ENCODE measurements at regions not wholly inside any gene's neighbourhood (a gene's known extent, or its start where the extent isn't known, plus 50 kb on each side); places are given as distances from the start of the nearest gene placed in this dataset.

DNA sequence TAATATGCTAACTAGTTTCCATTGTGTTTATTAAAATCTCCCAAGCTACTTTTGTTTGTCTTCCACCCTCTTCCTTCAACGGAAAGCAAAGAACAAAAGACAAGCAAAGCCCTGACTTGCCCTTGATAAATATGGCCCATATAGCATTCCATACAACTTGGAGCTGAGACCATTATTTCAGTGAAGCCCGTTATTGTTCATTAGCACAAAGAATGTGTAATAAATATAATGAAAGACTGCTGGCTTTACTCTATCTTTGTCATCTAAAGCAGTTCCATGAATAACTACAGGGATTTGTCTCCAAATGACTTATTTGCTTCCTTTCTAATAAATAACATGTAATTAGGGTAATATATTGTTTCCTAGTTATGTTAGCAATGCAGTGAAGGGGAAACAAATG lies 270.7 kb upstream of the TLE4 start:
- H3K27ac ChIP-seq, result no peak overlapping the region
- no peaks in the 10 kb centered on the region for H3K36me3 ChIP-seq (ENCODE audit: low read depth)
- in situ Hi-C loops (cut with MboI), result no loop called here
- no peak overlapping the region for H3K9ac ChIP-seq
- no peaks in the 10 kb centered on the region for H3K9me3 ChIP-seq (ENCODE audit: low read depth)
- no peak for TF ChIP-seq EZH2phosphoT487 (IDR thresholded peaks at IDR 0.05; ENCODE audit: insufficient read depth, low read depth)
- TF ChIP-seq EZH2 (IDR thresholded peaks at IDR 0.05; ENCODE audit: insufficient read depth, poor library complexity, severe bottlenecking), result no peak
- no peaks in the 10 kb centered on the region for H3K9me2 ChIP-seq (ENCODE audit: insufficient read depth)
- no peaks in the 10 kb centered on the region for H4K20me1 ChIP-seq (ENCODE audit: insufficient read depth)
- no peaks in the 10 kb centered on the region for H3K4me1 ChIP-seq (ENCODE audit: insufficient read depth)
- no peak overlapping the region for H3K4me3 ChIP-seq
- DNase-seq, result no peak
- no peak overlapping the region for H3K4me2 ChIP-seq (ENCODE audit: unreplicated experiment)
- H3K27me3 ChIP-seq (replicated peaks; ENCODE audit: insufficient read depth), result peaks cover 23% of the 10 kb centered on the region
- 23 to 38% methylated on average over 2 of the region's 2 CpGs for WGBS, 2 experiments (ENCODE audit: low coverage in 1 of 2, low lambda C conversion rate in 2 of 2, missing lambda C conversion rate in 2 of 2)
- no peak overlapping the region for H2AFZ ChIP-seq
- H3F3A ChIP-seq (ENCODE audit: insufficient read depth), result no peaks in the 10 kb centered on the region
- H3K79me2 ChIP-seq (ENCODE audit: insufficient read depth), result no peaks in the 10 kb centered on the region

DNA sequence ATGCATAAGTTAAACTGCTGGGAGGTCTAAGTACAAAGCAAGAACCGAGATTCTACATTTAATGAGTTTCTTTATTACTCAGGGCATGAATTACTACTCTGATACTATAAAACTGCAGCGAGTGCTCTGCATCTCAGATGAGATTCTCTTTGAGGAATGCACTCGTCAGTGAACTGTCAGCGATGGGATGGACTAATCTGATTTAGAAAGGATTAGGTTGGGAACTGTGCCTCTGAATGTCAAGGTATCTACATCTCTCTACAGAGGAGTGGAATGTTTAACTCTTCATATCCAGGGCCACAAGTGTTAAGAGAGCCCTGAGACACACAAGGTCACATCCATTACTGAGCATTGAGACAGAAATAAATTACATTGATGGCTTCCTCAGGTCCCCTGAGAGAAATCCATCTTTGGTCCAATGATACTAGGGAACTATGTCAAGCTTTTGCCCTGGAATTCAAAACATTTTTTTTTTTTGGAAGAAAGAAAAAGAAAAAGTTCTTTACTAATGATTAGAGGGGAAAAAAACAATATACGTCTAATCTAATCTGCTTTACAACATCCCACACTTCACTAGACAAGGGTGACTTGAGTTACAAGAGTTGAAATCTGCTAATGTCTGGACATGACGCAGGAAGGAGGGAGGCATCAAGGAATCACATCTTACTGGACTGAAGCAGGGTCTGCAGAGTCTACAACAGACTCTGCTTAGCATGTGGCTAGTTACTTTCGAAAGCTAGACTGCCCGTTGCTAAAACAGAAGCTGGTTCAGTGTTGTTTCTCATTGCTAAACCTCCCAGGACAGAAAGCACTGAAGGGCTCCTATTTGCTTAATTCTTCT lies 270.0 kb upstream of the TLE4 start:
- no peak overlapping the region for H3K4me3 ChIP-seq
- TF ChIP-seq EZH2 (IDR thresholded peaks at IDR 0.05; ENCODE audit: insufficient read depth, poor library complexity, severe bottlenecking) (no peak), EZH2phosphoT487 (IDR thresholded peaks at IDR 0.05; ENCODE audit: insufficient read depth, low read depth) (no peak)
- no peak overlapping the region for H3K9ac ChIP-seq
- no peaks in the 10 kb centered on the region for H3K9me2 ChIP-seq (ENCODE audit: insufficient read depth)
- H3K9me3 ChIP-seq (ENCODE audit: low read depth), result no peaks in the 10 kb centered on the region
- H3K4me2 ChIP-seq (ENCODE audit: unreplicated experiment), result no peak overlapping the region
- no peak overlapping the region for H2AFZ ChIP-seq
- DNase-seq, result no peak
- H3K4me1 ChIP-seq (ENCODE audit: insufficient read depth), result no peaks in the 10 kb centered on the region
- no peaks in the 10 kb centered on the region for H3F3A ChIP-seq (ENCODE audit: insufficient read depth)
- H3K27ac ChIP-seq, result no peak overlapping the region
- H3K79me2 ChIP-seq (ENCODE audit: insufficient read depth), result no peaks in the 10 kb centered on the region
- H4K20me1 ChIP-seq (ENCODE audit: insufficient read depth), result no peaks in the 10 kb centered on the region
- 29 to 30% methylated on average over 8 of the region's 8 CpGs for WGBS, 2 experiments (ENCODE audit: low coverage in 1 of 2, low lambda C conversion rate in 2 of 2, missing lambda C conversion rate in 2 of 2)
- peaks cover 23% of the 10 kb centered on the region for H3K27me3 ChIP-seq (replicated peaks; ENCODE audit: insufficient read depth)
- H3K36me3 ChIP-seq (ENCODE audit: low read depth), result no peaks in the 10 kb centered on the region
- in situ Hi-C loops (cut with MboI), result no loop called here

DNA sequence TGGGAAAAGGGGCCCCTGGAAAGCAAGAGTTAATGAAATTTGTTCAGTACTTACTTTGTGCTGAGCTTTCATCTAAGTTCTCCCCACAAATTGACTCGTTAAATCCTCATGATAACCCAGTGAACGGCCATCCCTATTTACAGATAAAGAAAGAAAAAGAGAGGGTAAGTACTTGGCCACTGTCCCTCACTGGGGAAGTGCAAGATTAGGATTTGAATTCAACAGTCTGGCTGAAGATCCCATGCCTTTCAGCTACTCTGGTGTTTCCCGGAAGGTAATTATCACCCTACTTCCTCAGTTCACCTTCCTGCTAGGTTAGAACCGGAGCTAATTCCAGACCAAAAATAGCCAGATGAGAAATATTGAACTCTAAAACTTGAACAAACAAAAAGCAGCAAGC lies 269.2 kb upstream of the TLE4 start:
- Histone ChIP-seq H3K9me3 (ENCODE audit: low read depth) (no peaks in the 10 kb centered on the region), H2AFZ (no peak overlapping the region), H3K4me2 (ENCODE audit: unreplicated experiment) (no peak overlapping the region), H3K36me3 (ENCODE audit: low read depth) (no peaks in the 10 kb centered on the region), H3K27me3 (replicated peaks; ENCODE audit: insufficient read depth) (peaks cover 23% of the 10 kb centered on the region), H3K9ac (no peak overlapping the region), H3K79me2 (ENCODE audit: insufficient read depth) (no peaks in the 10 kb centered on the region), H3K9me2 (ENCODE audit: insufficient read depth) (no peaks in the 10 kb centered on the region), H3K4me3 (no peak overlapping the region), H4K20me1 (ENCODE audit: insufficient read depth) (no peaks in the 10 kb centered on the region), H3F3A (ENCODE audit: insufficient read depth) (no peaks in the 10 kb centered on the region), H3K27ac (no peak overlapping the region), H3K4me1 (ENCODE audit: insufficient read depth) (no peaks in the 10 kb centered on the region)
- 55 to 62% methylated on average over 4 of the region's 4 CpGs for WGBS, 2 experiments (ENCODE audit: low coverage in 1 of 2, low lambda C conversion rate in 2 of 2, missing lambda C conversion rate in 2 of 2)
- in situ Hi-C loops (cut with MboI), result no loop called here
- no peak for TF ChIP-seq EZH2phosphoT487 (IDR thresholded peaks at IDR 0.05; ENCODE audit: insufficient read depth, low read depth)
- no peak for TF ChIP-seq EZH2 (IDR thresholded peaks at IDR 0.05; ENCODE audit: insufficient read depth, poor library complexity, severe bottlenecking)
- DNase-seq, result no peak

DNA sequence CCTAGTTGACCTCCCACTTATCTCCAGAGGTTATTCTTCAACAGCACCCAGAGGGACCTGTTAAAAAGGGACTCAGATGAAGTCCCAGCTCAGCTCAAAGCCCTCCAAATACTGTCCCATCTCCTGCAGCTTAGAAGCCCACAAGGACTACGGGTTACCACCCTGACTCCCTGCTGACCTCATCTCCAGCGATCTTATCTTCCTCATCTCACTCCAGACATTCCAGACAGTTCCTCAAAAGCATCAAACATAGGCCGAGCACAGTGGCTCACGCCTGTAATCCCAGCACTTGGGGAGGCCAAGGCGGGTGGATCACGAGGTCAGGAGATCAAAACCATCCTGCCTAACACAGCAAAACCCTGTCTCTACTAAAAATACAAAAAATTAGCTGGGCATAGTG lies 263.8 kb upstream of the TLE4 start:
- Histone ChIP-seq H3K27me3 (replicated peaks; ENCODE audit: insufficient read depth) (peaks cover 5% of the 10 kb centered on the region; the same call in 1 of the 2 replicates), H3K27ac (no peak overlapping the region), H3K36me3 (ENCODE audit: low read depth) (no peaks in the 10 kb centered on the region), H4K20me1 (ENCODE audit: insufficient read depth) (no peaks in the 10 kb centered on the region), H3K4me3 (no peak overlapping the region), H3K4me1 (ENCODE audit: insufficient read depth) (no peaks in the 10 kb centered on the region), H3K9ac (no peak overlapping the region), H2AFZ (no peak overlapping the region), H3K79me2 (ENCODE audit: insufficient read depth) (no peaks in the 10 kb centered on the region), H3K4me2 (ENCODE audit: unreplicated experiment) (no peak overlapping the region), H3K9me3 (ENCODE audit: low read depth) (no peaks in the 10 kb centered on the region), H3F3A (ENCODE audit: insufficient read depth) (no peaks in the 10 kb centered on the region), H3K9me2 (ENCODE audit: insufficient read depth) (no peaks in the 10 kb centered on the region)
- TF ChIP-seq EZH2 (IDR thresholded peaks at IDR 0.05; ENCODE audit: insufficient read depth, poor library complexity, severe bottlenecking) (no peak), EZH2phosphoT487 (IDR thresholded peaks at IDR 0.05; ENCODE audit: insufficient read depth, low read depth) (no peak)
- DNase-seq, result no peak
- in situ Hi-C loops (cut with MboI), result no loop called here
- WGBS, 2 experiments (ENCODE audit: low coverage in 1 of 2, low lambda C conversion rate in 2 of 2, missing lambda C conversion rate in 2 of 2), result 46 to 51% methylated on average over 6 of the region's 6 CpGs

Measured in GM23248 (cell line).